Caco-2 (cell line): ENCODE measurements at regions not wholly inside any gene's neighbourhood (a gene's known extent, or its start where the extent isn't known, plus 50 kb on each side); places are given as distances from the start of the nearest gene placed in this dataset.

Experiments
- BruUV-seq: library from RNA; stranded (reverse); fragments of 400-500 nt; replicated peaks from 2 replicates; lab custom pipeline; 2021; lab: Mats Ljungman, UMichigan
- CTCF ChIA-PET: fragments of 300-600 bp; sonication (Branson Sonifier 250); formaldehyde crosslinking; loops from one replicate; lab custom pipeline; 2022; ENCODE audit warnings: antibody characterized with exemption; lab: Charles Lee
- POLR2A ChIA-PET: fragments of 300-600 bp; sonication (Branson Sonifier 250); formaldehyde crosslinking; loops from one replicate; lab custom pipeline; 2022; ENCODE audit warnings: antibody characterized with exemption; lab: Charles Lee
- DNase-seq, 2 experiments: peaks; one replicate each; pipeline versions ENCODE4 v3.0.0 to v3.0.0-alpha.2; 2020 to 2022
- H3K27me3 ChIP-seq: replicated peaks from 2 replicates; pipeline ENCODE4 v1.6.0; 2011; ENCODE audit warnings: low read length; ENCODE audit not compliant: control insufficient read depth, insufficient read depth
- H3K36me3 ChIP-seq: 2 replicates; pipeline ENCODE4 v1.5.1; 2011; ENCODE audit warnings: low read length; ENCODE audit not compliant: control insufficient read depth, insufficient read depth
- H3K4me1 ChIP-seq: fragments of 250-450 bp; sonication (Bioruptor Pico); 2 replicates; pipeline ENCODE4 v1.5.1; 2020; ENCODE audit warnings: mild to moderate bottlenecking
- H3K4me3 ChIP-seq: 2 replicates; pipeline ENCODE4 v1.5.1; 2011; ENCODE audit warnings: low read depth, mild to moderate bottlenecking, control low read depth, low read length
- H3K9me3 ChIP-seq: fragments of 250-450 bp; sonication (Bioruptor Pico); 2 replicates; pipeline ENCODE4 v1.5.1; 2020; ENCODE audit warnings: mild to moderate bottlenecking, moderate library complexity
- H3K27ac Mint-ChIP-seq: one replicate; pipeline ENCODE4 v1.8.0; 2022; ENCODE audit warnings: mixed read lengths; ENCODE audit not compliant: unreplicated experiment
- H3K27me3 Mint-ChIP-seq: one replicate; pipeline ENCODE4 v1.8.0; 2022; ENCODE audit warnings: mixed read lengths; ENCODE audit not compliant: insufficient read depth, unreplicated experiment
- H3K36me3 Mint-ChIP-seq: one replicate; pipeline ENCODE4 v1.8.0; 2022; ENCODE audit warnings: mild to moderate bottlenecking, mixed read lengths; ENCODE audit not compliant: insufficient read depth, unreplicated experiment
- H3K4me1 Mint-ChIP-seq: one replicate; pipeline ENCODE4 v1.8.0; 2022; ENCODE audit warnings: low read depth, mixed read lengths; ENCODE audit not compliant: unreplicated experiment
- H3K4me3 Mint-ChIP-seq: one replicate; pipeline ENCODE4 v1.8.0; 2022; ENCODE audit warnings: mild to moderate bottlenecking, moderate library complexity, mixed read lengths; ENCODE audit not compliant: unreplicated experiment
- H3K9me3 Mint-ChIP-seq: one replicate; pipeline ENCODE4 v1.8.0; 2022; ENCODE audit warnings: mixed read lengths; ENCODE audit not compliant: unreplicated experiment
- intact Hi-C: fragments of 100-400 bp; cut with micrococcal nuclease; formaldehyde crosslinking; loops from one replicate; pipeline ENCODE4 v1.10.0; 2022; ENCODE audit not compliant: unreplicated experiment
- TF ChIP-seq, protein P1 (sequence below), 2 experiments: fragments of 200-600 bp in 1 of 2; IDR thresholded peaks; 1 replicate in 1 of 2; 2 replicates in 1 of 2; pipeline versions ENCODE4 v1.5.1 to v1.8.0; 2011 to 2022; ENCODE audit warnings: antibody characterized with exemption in 1 of 2, control low read depth in 1 of 2, inconsistent platforms in 1 of 2, low read depth in 1 of 2, low read length in 1 of 2, mild to moderate bottlenecking in 1 of 2, moderate library complexity in 1 of 2; ENCODE audit not compliant: insufficient read depth in 1 of 2, severe bottlenecking in 1 of 2, unreplicated experiment in 1 of 2

DNA sequence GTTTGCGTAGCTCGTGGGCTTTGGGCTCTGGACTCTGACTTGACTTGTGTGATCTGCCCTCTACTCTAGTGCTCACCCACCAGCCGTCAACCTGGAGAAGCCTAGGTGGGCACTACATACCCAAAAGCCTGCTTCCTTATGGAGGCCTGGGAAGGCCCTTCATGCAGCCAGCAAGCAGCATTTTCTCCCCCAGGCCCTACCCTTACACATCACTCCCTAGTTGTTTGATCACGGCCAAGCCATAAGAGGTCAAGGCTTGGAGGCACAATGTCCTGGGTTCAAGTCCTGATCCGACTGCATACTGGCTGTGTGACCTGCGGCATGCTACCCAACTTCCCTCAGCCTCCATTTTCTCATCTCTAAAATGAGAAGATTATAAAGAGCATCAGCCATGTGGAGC, 151.3 kb upstream of the EGFLAM start:
- no peaks in the 10 kb centered on the region for H3K27me3 Mint-ChIP-seq
- ChIA-PET CTCF (no interaction called here), POLR2A (interaction anchor here (0.5 kb wide), 1 partner anchor 79 kb away, joined by 3 read pairs; no protein-coding TSS in a partner anchor)
- H3K9me3 Mint-ChIP-seq, result no peaks in the 10 kb centered on the region
- peaks cover 9% of the 10 kb centered on the region for H3K4me1 ChIP-seq
- no peaks in the 10 kb centered on the region for H3K9me3 ChIP-seq
- BruUV-seq, result no TSS peak
- no peak overlapping the region for H3K4me3 ChIP-seq
- no peaks in the 10 kb centered on the region for H3K36me3 Mint-ChIP-seq
- H3K27ac Mint-ChIP-seq, result no peak overlapping the region
- no peak for DNase-seq
- H3K4me3 Mint-ChIP-seq, result no peak overlapping the region
- intact Hi-C loops, result no loop called here
- peaks cover 7% of the 10 kb centered on the region for H3K4me1 Mint-ChIP-seq
- H3K27me3 ChIP-seq, result no peaks in the 10 kb centered on the region
- TF ChIP-seq, protein P1, sequence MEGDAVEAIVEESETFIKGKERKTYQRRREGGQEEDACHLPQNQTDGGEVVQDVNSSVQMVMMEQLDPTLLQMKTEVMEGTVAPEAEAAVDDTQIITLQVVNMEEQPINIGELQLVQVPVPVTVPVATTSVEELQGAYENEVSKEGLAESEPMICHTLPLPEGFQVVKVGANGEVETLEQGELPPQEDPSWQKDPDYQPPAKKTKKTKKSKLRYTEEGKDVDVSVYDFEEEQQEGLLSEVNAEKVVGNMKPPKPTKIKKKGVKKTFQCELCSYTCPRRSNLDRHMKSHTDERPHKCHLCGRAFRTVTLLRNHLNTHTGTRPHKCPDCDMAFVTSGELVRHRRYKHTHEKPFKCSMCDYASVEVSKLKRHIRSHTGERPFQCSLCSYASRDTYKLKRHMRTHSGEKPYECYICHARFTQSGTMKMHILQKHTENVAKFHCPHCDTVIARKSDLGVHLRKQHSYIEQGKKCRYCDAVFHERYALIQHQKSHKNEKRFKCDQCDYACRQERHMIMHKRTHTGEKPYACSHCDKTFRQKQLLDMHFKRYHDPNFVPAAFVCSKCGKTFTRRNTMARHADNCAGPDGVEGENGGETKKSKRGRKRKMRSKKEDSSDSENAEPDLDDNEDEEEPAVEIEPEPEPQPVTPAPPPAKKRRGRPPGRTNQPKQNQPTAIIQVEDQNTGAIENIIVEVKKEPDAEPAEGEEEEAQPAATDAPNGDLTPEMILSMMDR (IDR thresholded peaks at IDR 0.05; ENCODE audit: insufficient read depth in 1 of 2, low read depth in 1 of 2, low read length in 1 of 2, severe bottlenecking in 1 of 2, unreplicated experiment in 1 of 2), result no peak
- H3K36me3 ChIP-seq, result no peaks in the 10 kb centered on the region

DNA sequence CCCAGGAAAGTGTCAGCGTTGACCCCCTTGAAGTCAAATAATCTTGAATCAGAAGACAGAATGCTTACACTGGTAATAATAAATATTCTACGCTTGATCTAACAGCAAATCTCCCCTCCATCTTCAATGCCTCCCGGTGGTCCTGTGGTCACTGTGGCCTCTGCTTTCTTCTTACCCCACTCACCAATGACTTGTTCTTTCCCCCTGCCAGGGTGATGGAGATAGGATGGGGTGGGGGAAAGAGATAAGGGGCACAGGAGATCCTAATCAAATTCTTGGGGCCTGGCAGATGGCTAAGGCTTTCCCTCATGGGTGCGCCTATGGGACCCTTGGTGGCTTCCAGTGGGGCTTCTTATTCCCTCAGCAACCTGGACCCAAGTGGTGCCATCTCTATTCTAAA, 152.6 kb upstream of the EGFLAM start:
- Histone ChIP-seq H3K36me3 (no peaks in the 10 kb centered on the region), H3K27me3 (no peaks in the 10 kb centered on the region), H3K4me1 (peaks cover 9% of the 10 kb centered on the region), H3K4me3 (no peak overlapping the region), H3K9me3 (no peaks in the 10 kb centered on the region)
- DNase-seq, result no peak
- no peak overlapping the region for H3K4me3 Mint-ChIP-seq
- intact Hi-C loops, result no loop called here
- H3K27me3 Mint-ChIP-seq, result no peaks in the 10 kb centered on the region
- H3K9me3 Mint-ChIP-seq, result no peaks in the 10 kb centered on the region
- BruUV-seq, result no TSS peak
- H3K4me1 Mint-ChIP-seq, result peaks cover 7% of the 10 kb centered on the region
- TF ChIP-seq, protein P1 (IDR thresholded peaks at IDR 0.05; ENCODE audit: insufficient read depth in 1 of 2, low read depth in 1 of 2, low read length in 1 of 2, severe bottlenecking in 1 of 2, unreplicated experiment in 1 of 2), result no peak
- H3K27ac Mint-ChIP-seq, result no peak overlapping the region
- ChIA-PET POLR2A (no interaction called here), CTCF (no interaction called here)
- H3K36me3 Mint-ChIP-seq, result no peaks in the 10 kb centered on the region

DNA sequence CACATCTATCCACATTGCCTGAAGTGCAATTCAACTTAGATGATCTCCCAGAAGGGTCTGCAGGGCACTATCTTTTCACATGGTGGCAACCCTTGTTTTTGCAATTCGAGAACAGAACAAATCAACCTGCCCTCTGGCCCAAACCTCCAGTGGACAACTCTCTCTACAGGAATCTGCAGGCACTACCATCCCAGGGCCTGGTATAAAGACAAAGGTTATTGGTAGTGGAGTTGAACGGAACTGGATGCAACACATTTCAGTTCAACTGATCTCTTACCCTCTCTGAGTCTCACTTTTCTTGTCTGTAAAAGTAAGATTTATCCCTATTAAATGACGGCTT, 153.2 kb upstream of the EGFLAM start:
- Mint-ChIP-seq H3K4me3 (no peak overlapping the region), H3K9me3 (no peaks in the 10 kb centered on the region), H3K4me1 (peaks cover 7% of the 10 kb centered on the region), H3K27me3 (no peaks in the 10 kb centered on the region), H3K36me3 (no peaks in the 10 kb centered on the region), H3K27ac (no peak overlapping the region)
- no peak for DNase-seq
- Histone ChIP-seq H3K9me3 (no peaks in the 10 kb centered on the region), H3K27me3 (no peaks in the 10 kb centered on the region), H3K4me3 (no peak overlapping the region), H3K4me1 (peaks cover 9% of the 10 kb centered on the region), H3K36me3 (no peaks in the 10 kb centered on the region)
- ChIA-PET POLR2A (no interaction called here), CTCF (no interaction called here)
- TF ChIP-seq, protein P1 (IDR thresholded peaks at IDR 0.05; ENCODE audit: insufficient read depth in 1 of 2, low read depth in 1 of 2, low read length in 1 of 2, severe bottlenecking in 1 of 2, unreplicated experiment in 1 of 2), result no peak
- intact Hi-C loops, result no loop called here
- BruUV-seq, result no TSS peak
